HG03159 (cell line): ENCODE measurements at regions not wholly inside any gene's neighbourhood (a gene's known extent, or its start where the extent isn't known, plus 50 kb on each side); places are given as distances from the start of the nearest gene placed in this dataset.
A peak's percentile ranks its signal among the peaks of the same experiment; 100 is the strongest.

ENCODE experiments used
- ATAC-seq: cut with Tn5 transposase; IDR thresholded peaks from one replicate; pipeline ENCODE4 v1.9.1; 2021; ENCODE audit warnings: mild to moderate bottlenecking, moderate library complexity; ENCODE audit not compliant: unreplicated experiment

GRCh38 chr2:7773362-7774360, 856.4 kb downstream of the RNF144A start:
- ATAC-seq, result peak; percentile 54

GRCh38 chr2:7774481-7774880, 857.3 kb downstream of the RNF144A start:
- ATAC-seq, result no peak

GRCh38 chr2:7777668-7778067, 860.5 kb downstream of the RNF144A start:
- ATAC-seq, result no peak

GRCh38 chr2:7780321-7780720, 863.1 kb downstream of the RNF144A start:
- ATAC-seq, result no peak

- ATAC-seq, result no peak
Observed at GRCh38 chr2:7785700-7786099, 868.5 kb downstream of the RNF144A start.

GRCh38 chr2:7788736-7789135, 871.5 kb downstream of the RNF144A start:
- no peak for ATAC-seq

- no peak for ATAC-seq
Observed at GRCh38 chr2:7792031-7792651, 874.9 kb downstream of the RNF144A start.

GRCh38 chr2:7795778-7796563, 878.8 kb downstream of the RNF144A start:
- no peak for ATAC-seq

- no peak for ATAC-seq
Observed at GRCh38 chr2:7800031-7800430, 881.8 kb upstream of the ID2 start.

GRCh38 chr2:7801212-7801611, 880.6 kb upstream of the ID2 start:
- ATAC-seq, result no peak

- ATAC-seq, result no peak
Observed at GRCh38 chr2:7803515-7803914, 878.3 kb upstream of the ID2 start.

GRCh38 chr2:7809640-7810039, 872.2 kb upstream of the ID2 start:
- ATAC-seq, result no peak

GRCh38 chr2:7811073-7811472, 870.8 kb upstream of the ID2 start:
- no peak for ATAC-seq

GRCh38 chr2:7812231-7812995, 869.4 kb upstream of the ID2 start:
- no peak for ATAC-seq

- ATAC-seq, result no peak
Observed at GRCh38 chr2:7813541-7814292, 868.1 kb upstream of the ID2 start.

GRCh38 chr2:7815726-7816125, 866.1 kb upstream of the ID2 start:
- ATAC-seq, result no peak

GRCh38 chr2:7816233-7816632, 865.6 kb upstream of the ID2 start:
- no peak for ATAC-seq

- ATAC-seq, result no peak
Observed at GRCh38 chr2:7816944-7817343, 864.9 kb upstream of the ID2 start.

- no peak for ATAC-seq
Observed at GRCh38 chr2:7819316-7819715, 862.5 kb upstream of the ID2 start.

- no peak for ATAC-seq
Observed at GRCh38 chr2:7819850-7820249, 862.0 kb upstream of the ID2 start.
